ENCODE measurements at regions not wholly inside any gene's neighbourhood (a gene's known extent, or its start where the extent isn't known, plus 50 kb on each side); places are given as distances from the start of the nearest gene placed in this dataset.

DNA sequence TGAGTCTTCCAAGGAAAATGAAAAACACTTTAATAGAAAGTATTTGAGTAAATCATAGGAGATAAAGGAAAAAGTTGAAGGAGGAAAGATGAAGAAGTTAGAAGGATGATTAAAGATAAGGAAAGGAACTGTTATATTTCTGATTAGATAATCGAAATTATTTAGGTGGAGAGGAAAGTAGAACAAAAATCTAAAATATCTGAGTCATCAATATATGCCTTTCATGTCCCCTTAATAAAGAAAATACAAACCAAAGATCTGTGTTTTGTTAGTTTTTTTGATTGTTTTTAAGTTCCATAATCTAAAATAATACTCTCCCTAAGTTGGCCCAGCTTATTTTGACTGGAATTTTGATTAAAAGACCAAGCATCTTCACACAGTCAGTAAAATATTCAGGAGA is 412.9 kb upstream of the DDX18 start:
- TF ChIP-seq SUZ12 (IDR thresholded peaks at IDR 0.05): no peak
- no peak for TF ChIP-seq LEF1 (IDR thresholded peaks at IDR 0.05; ENCODE audit: borderline replicate concordance)
- TF ChIP-seq ZNF384 (IDR thresholded peaks at IDR 0.05): no peak
- TF ChIP-seq BHLHE40 (IDR thresholded peaks at IDR 0.05; ENCODE audit: borderline replicate concordance): no peak
- no peak for TF ChIP-seq ARNT (IDR thresholded peaks at IDR 0.05)
- TF ChIP-seq L3MBTL2 (conservative IDR thresholded peaks at IDR 0.05): no peak
- no peak for TF ChIP-seq ELF4 (IDR thresholded peaks at IDR 0.05)
- no peak for TF ChIP-seq SP1 (IDR thresholded peaks at IDR 0.05)
- no peak for TF ChIP-seq FOXM1 (IDR thresholded peaks at IDR 0.05; ENCODE audit: borderline replicate concordance)
- CTCF ChIA-PET: no interaction called here
- DNase-seq (ENCODE audit: extremely low spot score): no peak
- POLR2A ChIA-PET: no interaction called here

DNA sequence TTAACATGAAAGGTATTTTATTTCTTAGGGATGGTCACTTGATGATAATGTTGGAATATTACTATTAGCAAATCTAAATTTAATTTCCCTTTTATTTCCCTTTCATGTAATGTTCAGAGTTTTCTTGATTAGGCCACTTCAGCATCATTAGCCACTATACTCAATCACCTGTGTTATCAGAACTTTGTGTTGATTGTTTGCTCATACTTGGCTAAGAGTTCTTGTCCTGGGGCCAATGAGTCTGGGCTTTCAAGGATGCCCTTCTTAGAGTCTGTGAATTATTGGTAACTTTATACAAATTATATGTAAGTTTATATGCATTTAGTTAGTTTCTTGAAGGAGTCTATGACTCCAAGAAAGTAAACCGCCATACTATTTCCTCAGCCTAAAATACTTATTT is 408.0 kb upstream of the DDX18 start:
- CTCF ChIA-PET: no interaction called here

GRCh38 chr2:117407746-117408145 is 406.7 kb upstream of the DDX18 start:
- TF ChIP-seq L3MBTL2 (conservative IDR thresholded peaks at IDR 0.05) (no peak), BHLHE40 (IDR thresholded peaks at IDR 0.05; ENCODE audit: borderline replicate concordance) (no peak), FOXA1 (IDR thresholded peaks at IDR 0.05) (no peak), ARNT (IDR thresholded peaks at IDR 0.05) (no peak)
- POLR2A ChIA-PET: no interaction called here
- CTCF ChIA-PET: no interaction called here
- no peak for DNase-seq (ENCODE audit: extremely low spot score)

More for the DNA sequence above, 408.0 kb upstream of the DDX18 start:
- POLR2A ChIA-PET: no interaction called here
- DNase-seq (ENCODE audit: extremely low spot score): no peak
- no peak for TF ChIP-seq HDGF (IDR thresholded peaks at IDR 0.05; ENCODE audit: borderline replicate concordance)
- no peak for TF ChIP-seq TARDBP (IDR thresholded peaks at IDR 0.05)
- no peak for TF ChIP-seq FOXM1 (IDR thresholded peaks at IDR 0.05; ENCODE audit: borderline replicate concordance)
- no peak for TF ChIP-seq ZNF384 (IDR thresholded peaks at IDR 0.05)
- TF ChIP-seq LEF1 (IDR thresholded peaks at IDR 0.05; ENCODE audit: borderline replicate concordance): no peak
- no peak for TF ChIP-seq CTBP1 (IDR thresholded peaks at IDR 0.05; ENCODE audit: borderline replicate concordance)
- TF ChIP-seq, protein P1, sequence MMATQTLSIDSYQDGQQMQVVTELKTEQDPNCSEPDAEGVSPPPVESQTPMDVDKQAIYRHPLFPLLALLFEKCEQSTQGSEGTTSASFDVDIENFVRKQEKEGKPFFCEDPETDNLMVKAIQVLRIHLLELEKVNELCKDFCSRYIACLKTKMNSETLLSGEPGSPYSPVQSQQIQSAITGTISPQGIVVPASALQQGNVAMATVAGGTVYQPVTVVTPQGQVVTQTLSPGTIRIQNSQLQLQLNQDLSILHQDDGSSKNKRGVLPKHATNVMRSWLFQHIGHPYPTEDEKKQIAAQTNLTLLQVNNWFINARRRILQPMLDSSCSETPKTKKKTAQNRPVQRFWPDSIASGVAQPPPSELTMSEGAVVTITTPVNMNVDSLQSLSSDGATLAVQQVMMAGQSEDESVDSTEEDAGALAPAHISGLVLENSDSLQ (IDR thresholded peaks at IDR 0.05): no peak
- TF ChIP-seq FOXA1 (IDR thresholded peaks at IDR 0.05): no peak
- no peak for TF ChIP-seq SUZ12 (IDR thresholded peaks at IDR 0.05)
- TF ChIP-seq BHLHE40 (IDR thresholded peaks at IDR 0.05; ENCODE audit: borderline replicate concordance): no peak
- no peak for TF ChIP-seq FOXK2 (IDR thresholded peaks at IDR 0.05)
- TF ChIP-seq ELF4 (IDR thresholded peaks at IDR 0.05): no peak
- no peak for TF ChIP-seq L3MBTL2 (conservative IDR thresholded peaks at IDR 0.05)
- TF ChIP-seq NFRKB (IDR thresholded peaks at IDR 0.05): no peak
- TF ChIP-seq ARNT (IDR thresholded peaks at IDR 0.05): no peak

GRCh38 chr2:117409443-117409842 is 405.0 kb upstream of the DDX18 start:
- POLR2A ChIA-PET: no interaction called here
- DNase-seq (ENCODE audit: extremely low spot score): no peak
- no peak for TF ChIP-seq ELF4 (IDR thresholded peaks at IDR 0.05)
- TF ChIP-seq LEF1 (IDR thresholded peaks at IDR 0.05; ENCODE audit: borderline replicate concordance): no peak
- TF ChIP-seq HDGF (IDR thresholded peaks at IDR 0.05; ENCODE audit: borderline replicate concordance): no peak
- no peak for TF ChIP-seq TARDBP (IDR thresholded peaks at IDR 0.05)
- no peak for TF ChIP-seq BHLHE40 (IDR thresholded peaks at IDR 0.05; ENCODE audit: borderline replicate concordance)
- TF ChIP-seq ZNF384 (IDR thresholded peaks at IDR 0.05): no peak
- TF ChIP-seq SP1 (IDR thresholded peaks at IDR 0.05): no peak
- TF ChIP-seq SUZ12 (IDR thresholded peaks at IDR 0.05): no peak
- TF ChIP-seq, protein P1 (IDR thresholded peaks at IDR 0.05): no peak
- no peak for TF ChIP-seq L3MBTL2 (conservative IDR thresholded peaks at IDR 0.05)
- TF ChIP-seq CTBP1 (IDR thresholded peaks at IDR 0.05; ENCODE audit: borderline replicate concordance): no peak
- CTCF ChIA-PET: no interaction called here

DNA sequence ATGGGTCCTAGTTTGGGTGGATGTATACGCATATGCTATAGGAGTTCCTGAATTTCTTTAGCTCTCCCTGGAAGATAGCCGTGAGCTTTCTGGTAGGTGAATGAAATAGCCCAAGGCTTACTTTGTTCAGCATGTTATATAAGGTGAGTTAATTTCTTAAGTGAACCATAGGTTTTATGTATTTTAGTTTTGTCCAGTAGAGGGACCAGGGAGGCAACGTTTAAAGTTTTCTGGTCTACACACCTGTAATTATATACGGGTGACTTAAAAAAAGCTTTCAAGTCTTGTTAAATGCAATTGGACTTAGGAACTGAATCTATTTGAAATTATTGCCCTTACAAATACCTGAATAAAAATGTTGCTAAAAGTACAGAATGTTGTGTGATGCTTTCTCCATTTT is 402.5 kb upstream of the DDX18 start:
- CTCF ChIA-PET: no interaction called here
- TF ChIP-seq HDGF (IDR thresholded peaks at IDR 0.05; ENCODE audit: borderline replicate concordance): no peak
- TF ChIP-seq CTBP1 (IDR thresholded peaks at IDR 0.05; ENCODE audit: borderline replicate concordance): no peak
- TF ChIP-seq NFRKB (IDR thresholded peaks at IDR 0.05): no peak
- TF ChIP-seq SUZ12 (IDR thresholded peaks at IDR 0.05): no peak
- no peak for TF ChIP-seq ARNT (IDR thresholded peaks at IDR 0.05)
- no peak for DNase-seq (ENCODE audit: extremely low spot score)
- POLR2A ChIA-PET: no interaction called here

- no peak for TF ChIP-seq TARDBP (IDR thresholded peaks at IDR 0.05)
- TF ChIP-seq NFRKB (IDR thresholded peaks at IDR 0.05): no peak
- TF ChIP-seq ZNF384 (IDR thresholded peaks at IDR 0.05): no peak
- no peak for TF ChIP-seq L3MBTL2 (conservative IDR thresholded peaks at IDR 0.05)
- no peak for TF ChIP-seq LEF1 (IDR thresholded peaks at IDR 0.05; ENCODE audit: borderline replicate concordance)
- no peak for TF ChIP-seq FOXA1 (IDR thresholded peaks at IDR 0.05)
- no peak for TF ChIP-seq SUZ12 (IDR thresholded peaks at IDR 0.05)
- no peak for TF ChIP-seq CTBP1 (IDR thresholded peaks at IDR 0.05; ENCODE audit: borderline replicate concordance)
- TF ChIP-seq SP1 (IDR thresholded peaks at IDR 0.05): no peak
- TF ChIP-seq FOXM1 (IDR thresholded peaks at IDR 0.05; ENCODE audit: borderline replicate concordance): no peak
- TF ChIP-seq HDGF (IDR thresholded peaks at IDR 0.05; ENCODE audit: borderline replicate concordance): no peak
- TF ChIP-seq FOXK2 (IDR thresholded peaks at IDR 0.05): no peak
- POLR2A ChIA-PET: no interaction called here
- CTCF ChIA-PET: no interaction called here
- DNase-seq (ENCODE audit: extremely low spot score): no peak
Measured at GRCh38 chr2:117432746-117433145, 381.7 kb upstream of the DDX18 start.

DNA sequence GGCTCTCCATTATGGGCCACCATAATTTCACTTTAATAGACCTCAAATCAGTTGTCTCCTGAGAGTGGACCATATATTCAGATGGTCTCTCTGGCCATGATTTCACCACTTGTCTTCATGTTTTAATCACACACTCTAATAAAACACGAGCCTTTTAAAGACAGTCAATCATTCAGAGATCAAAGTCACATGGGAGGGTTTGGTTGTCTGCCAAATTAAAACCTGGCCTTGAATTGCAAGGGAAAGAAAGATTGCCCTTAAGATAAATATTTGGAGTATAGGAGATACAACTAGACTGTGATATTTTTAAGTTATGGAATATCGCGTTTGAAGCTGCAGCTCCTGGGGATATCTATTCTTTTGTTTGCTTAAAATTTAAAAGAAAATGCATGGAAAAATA is 377.8 kb upstream of the DDX18 start:
- ChIA-PET POLR2A (no interaction called here), CTCF (no interaction called here)
- DNase-seq (ENCODE audit: extremely low spot score): no peak
- TF ChIP-seq LEF1 (IDR thresholded peaks at IDR 0.05; ENCODE audit: borderline replicate concordance) (no peak), ZNF384 (IDR thresholded peaks at IDR 0.05) (no peak), ARNT (IDR thresholded peaks at IDR 0.05) (no peak), BHLHE40 (IDR thresholded peaks at IDR 0.05; ENCODE audit: borderline replicate concordance) (no peak), NFRKB (IDR thresholded peaks at IDR 0.05) (no peak)

All from HEK293T (cell line).